GM19043 (cell line): ENCODE measurements at regions not wholly inside any gene's neighbourhood (a gene's known extent, or its start where the extent isn't known, plus 50 kb on each side); places are given as distances from the start of the nearest gene placed in this dataset.
"Not testable (repeated sequence)": the region's sequence is repeated elsewhere in the genome, so short reads cannot be mapped to it uniquely, and the experiment has no call there.

ENCODE experiments used
- ATAC-seq: cut with Tn5 transposase; IDR thresholded peaks from one replicate; pipeline ENCODE4 v1.9.1; 2021; ENCODE audit warnings: low read depth; ENCODE audit not compliant: unreplicated experiment

- not testable (repeated sequence) for ATAC-seq
These were observed 316.4 kb downstream of the CCDC74A start for GRCh38 chr2:131844044-131844443.

- not testable (repeated sequence) for ATAC-seq
These were observed 305.6 kb downstream of the ANKRD30BL start for GRCh38 chr2:131856202-131856601.

- ATAC-seq, result not testable (repeated sequence)
These were observed 303.6 kb downstream of the ANKRD30BL start for GRCh38 chr2:131858197-131858596.
